Astrocyte (in vitro differentiated cells and primary cell): ENCODE measurements at regions not wholly inside any gene's neighbourhood (a gene's known extent, or its start where the extent isn't known, plus 50 kb on each side); places are given as distances from the start of the nearest gene placed in this dataset.

Experiments
- DNase-seq: peaks from one replicate; pipeline ENCODE4 v3.0.0-alpha.2; 2010; ENCODE audit warnings: low read depth
- FAIRE-seq: peaks from 2 replicates; lab custom pipeline; 2011; peaks lifted over from hg19 to GRCh38; lab: Jason Lieb, UNC
- H2AFZ ChIP-seq: 2 replicates; pipeline ENCODE4 v1.6.0; 2012; ENCODE audit warnings: low read depth, low read length, inconsistent platforms
- H3K27ac ChIP-seq: 2 replicates; pipeline ENCODE4 v1.5.1; 2011; ENCODE audit warnings: low read depth, low read length, inconsistent platforms
- H3K27me3 ChIP-seq: 2 replicates; pipeline ENCODE4 v1.6.0; 2011; ENCODE audit warnings: low read length, inconsistent platforms; ENCODE audit not compliant: insufficient read depth
- H3K36me3 ChIP-seq: 2 replicates; pipeline ENCODE4 v1.5.1; 2011; ENCODE audit warnings: low read length, inconsistent platforms; ENCODE audit not compliant: insufficient read depth
- H3K4me1 ChIP-seq: 2 replicates; pipeline ENCODE4 v1.5.1; 2011; ENCODE audit warnings: low read length, inconsistent platforms; ENCODE audit not compliant: insufficient read depth
- H3K4me2 ChIP-seq: 2 replicates; pipeline ENCODE4 v1.6.0; 2012; ENCODE audit warnings: low read length, inconsistent platforms
- H3K4me3 ChIP-seq: 2 replicates; pipeline ENCODE4 v1.5.1; 2011; ENCODE audit warnings: low read depth, mild to moderate bottlenecking, low read length, inconsistent platforms; ENCODE audit not compliant: insufficient read depth
- H3K79me2 ChIP-seq: 2 replicates; pipeline ENCODE4 v1.6.0; 2012; ENCODE audit warnings: mild to moderate bottlenecking, low read length, inconsistent platforms; ENCODE audit not compliant: insufficient read depth
- H3K9ac ChIP-seq: 2 replicates; pipeline ENCODE4 v1.6.0; 2012; ENCODE audit warnings: mild to moderate bottlenecking, low read length, inconsistent platforms
- H3K9me3 ChIP-seq: 2 replicates; pipeline ENCODE4 v1.5.1; 2012; ENCODE audit warnings: low read depth, mild to moderate bottlenecking, low read length, inconsistent platforms; ENCODE audit not compliant: insufficient read depth
- H4K20me1 ChIP-seq: 2 replicates; pipeline ENCODE4 v1.6.0; 2012; ENCODE audit warnings: low read length, inconsistent platforms; ENCODE audit not compliant: insufficient read depth
- H3K27ac Mint-ChIP-seq: one replicate; pipeline ENCODE4 v1.8.0; 2021; ENCODE audit warnings: mild to moderate bottlenecking, mixed read lengths; ENCODE audit not compliant: unreplicated experiment
- H3K27me3 Mint-ChIP-seq: one replicate; pipeline ENCODE4 v1.8.0; 2021; ENCODE audit warnings: low read depth, mixed read lengths; ENCODE audit not compliant: unreplicated experiment
- H3K36me3 Mint-ChIP-seq: one replicate; pipeline ENCODE4 v1.8.0; 2021; ENCODE audit warnings: low read depth, mixed read lengths; ENCODE audit not compliant: unreplicated experiment
- H3K4me1 Mint-ChIP-seq: one replicate; pipeline ENCODE4 v1.8.0; 2021; ENCODE audit warnings: low read depth, mixed read lengths; ENCODE audit not compliant: unreplicated experiment
- H3K4me3 Mint-ChIP-seq: one replicate; pipeline ENCODE4 v1.8.0; 2021; ENCODE audit warnings: mild to moderate bottlenecking, moderate library complexity, mixed read lengths; ENCODE audit not compliant: unreplicated experiment
- H3K9me3 Mint-ChIP-seq: one replicate; pipeline ENCODE4 v1.8.0; 2021; ENCODE audit warnings: mild to moderate bottlenecking, mixed read lengths; ENCODE audit not compliant: unreplicated experiment
- EZH2 ChIP-seq: IDR thresholded peaks from 2 replicates; pipeline ENCODE4 v1.6.1; 2012; ENCODE audit warnings: mild to moderate bottlenecking, low read length, inconsistent platforms; ENCODE audit not compliant: insufficient read depth
- TF ChIP-seq, protein P1 (sequence below): IDR thresholded peaks from 2 replicates; pipeline ENCODE4 v1.5.1; 2011; ENCODE audit warnings: low read depth, mild to moderate bottlenecking, inconsistent platforms, low read length, moderate library complexity; ENCODE audit not compliant: insufficient read depth

DNA sequence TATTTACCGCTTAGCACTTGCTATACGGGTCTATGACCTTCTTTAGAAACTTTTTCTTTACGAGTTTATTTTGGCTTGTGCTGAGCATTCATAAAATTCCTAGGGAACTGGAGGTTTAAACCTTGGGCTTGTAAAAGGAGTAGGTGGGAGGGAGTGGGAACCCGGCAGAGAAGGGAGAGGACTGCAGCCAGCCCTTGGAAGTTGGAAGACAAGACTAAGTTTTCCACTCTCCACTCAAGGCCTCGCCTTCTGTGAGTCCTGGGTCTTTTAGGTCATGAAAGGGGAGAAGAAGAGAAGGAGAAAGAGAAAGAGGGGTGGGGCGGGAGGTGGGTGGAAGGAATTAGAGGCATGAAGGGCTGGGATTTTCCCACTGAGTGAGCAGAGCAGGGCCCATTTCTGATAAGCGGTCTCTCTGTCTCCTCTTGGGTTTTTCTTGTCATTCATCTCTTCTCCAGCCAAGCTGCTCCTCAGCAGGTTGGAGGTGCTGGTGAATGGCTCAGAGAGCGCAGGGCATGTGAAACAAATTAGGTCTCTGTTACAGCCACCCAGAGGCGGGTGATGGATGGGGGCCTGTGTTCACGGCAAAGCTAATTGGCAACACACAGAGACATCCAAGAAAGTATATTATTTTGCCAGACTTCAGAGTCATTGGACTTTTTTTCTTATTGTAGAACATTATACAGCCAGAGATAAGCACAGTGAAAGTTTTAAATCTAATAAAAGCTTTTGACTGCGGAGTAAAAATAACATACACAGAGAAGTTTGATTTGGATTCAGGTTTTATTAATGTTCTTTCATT, 247.3 kb downstream of the FOXD2 start:
- H3K4me3 ChIP-seq, result no peak overlapping the region
- peaks cover 22% of the 10 kb centered on the region for H3K27me3 Mint-ChIP-seq

DNA sequence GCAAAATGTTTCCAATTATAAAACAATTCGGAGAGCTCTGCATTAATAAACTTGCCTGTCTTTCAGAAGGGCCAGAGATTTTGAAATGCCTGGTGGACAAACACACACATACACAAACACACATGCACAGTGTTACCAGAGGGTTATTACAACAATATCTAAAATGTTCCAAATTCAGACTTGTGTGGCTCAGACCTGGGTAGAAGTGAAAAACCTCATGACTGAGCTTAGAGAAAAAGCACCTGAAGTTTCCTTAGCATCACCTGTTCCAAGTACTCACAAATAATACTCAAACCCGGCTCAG, 247.9 kb downstream of the FOXD2 start:
- Histone ChIP-seq H3K79me2 (no peaks in the 10 kb centered on the region), H3K4me3 (no peak overlapping the region), H4K20me1 (no peaks in the 10 kb centered on the region), H3K9me3 (no peaks in the 10 kb centered on the region), H3K9ac (no peak overlapping the region), H3K36me3 (no peaks in the 10 kb centered on the region), H3K27ac (no peak overlapping the region), H3K4me1 (no peaks in the 10 kb centered on the region), H2AFZ (no peak overlapping the region), H3K4me2 (no peak overlapping the region), H3K27me3 (no peaks in the 10 kb centered on the region)
- peaks cover 20% of the 10 kb centered on the region for H3K27me3 Mint-ChIP-seq
- H3K4me1 Mint-ChIP-seq, result peaks cover 24% of the 10 kb centered on the region
- FAIRE-seq (no peak), DNase-seq (no peak)
- no peak overlapping the region for H3K4me3 Mint-ChIP-seq
- H3K27ac Mint-ChIP-seq, result no peak overlapping the region
- H3K9me3 Mint-ChIP-seq, result peaks cover 2% of the 10 kb centered on the region
- TF ChIP-seq, protein P1, sequence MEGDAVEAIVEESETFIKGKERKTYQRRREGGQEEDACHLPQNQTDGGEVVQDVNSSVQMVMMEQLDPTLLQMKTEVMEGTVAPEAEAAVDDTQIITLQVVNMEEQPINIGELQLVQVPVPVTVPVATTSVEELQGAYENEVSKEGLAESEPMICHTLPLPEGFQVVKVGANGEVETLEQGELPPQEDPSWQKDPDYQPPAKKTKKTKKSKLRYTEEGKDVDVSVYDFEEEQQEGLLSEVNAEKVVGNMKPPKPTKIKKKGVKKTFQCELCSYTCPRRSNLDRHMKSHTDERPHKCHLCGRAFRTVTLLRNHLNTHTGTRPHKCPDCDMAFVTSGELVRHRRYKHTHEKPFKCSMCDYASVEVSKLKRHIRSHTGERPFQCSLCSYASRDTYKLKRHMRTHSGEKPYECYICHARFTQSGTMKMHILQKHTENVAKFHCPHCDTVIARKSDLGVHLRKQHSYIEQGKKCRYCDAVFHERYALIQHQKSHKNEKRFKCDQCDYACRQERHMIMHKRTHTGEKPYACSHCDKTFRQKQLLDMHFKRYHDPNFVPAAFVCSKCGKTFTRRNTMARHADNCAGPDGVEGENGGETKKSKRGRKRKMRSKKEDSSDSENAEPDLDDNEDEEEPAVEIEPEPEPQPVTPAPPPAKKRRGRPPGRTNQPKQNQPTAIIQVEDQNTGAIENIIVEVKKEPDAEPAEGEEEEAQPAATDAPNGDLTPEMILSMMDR, result no peak
- H3K36me3 Mint-ChIP-seq, result peaks cover under 1% of the 10 kb centered on the region

More for the DNA sequence above, 247.3 kb downstream of the FOXD2 start:
- H3K9ac ChIP-seq, result no peak overlapping the region
- H2AFZ ChIP-seq, result no peak overlapping the region
- Mint-ChIP-seq H3K27ac (peak overlapping the region; percentile 75), H3K9me3 (peaks cover 3% of the 10 kb centered on the region), H3K36me3 (peaks cover 2% of the 10 kb centered on the region), H3K4me1 (peaks cover 25% of the 10 kb centered on the region), H3K4me3 (no peak overlapping the region)
- peak; percentile 62 for DNase-seq
- FAIRE-seq, result no peak
- H3K9me3 ChIP-seq, result no peaks in the 10 kb centered on the region
- H3K4me2 ChIP-seq, result peak overlapping the region; percentile 40
- TF ChIP-seq, protein P1, result no peak
- TF ChIP-seq EZH2, result no peak
- H4K20me1 ChIP-seq, result no peaks in the 10 kb centered on the region
- no peaks in the 10 kb centered on the region for H3K36me3 ChIP-seq
- H3K27me3 ChIP-seq, result no peaks in the 10 kb centered on the region
- no peaks in the 10 kb centered on the region for H3K79me2 ChIP-seq
- no peaks in the 10 kb centered on the region for H3K4me1 ChIP-seq
- H3K27ac ChIP-seq, result no peak overlapping the region
